ENCODE measurements at regions not wholly inside any gene's neighbourhood (a gene's known extent, or its start where the extent isn't known, plus 50 kb on each side); places are given as distances from the start of the nearest gene placed in this dataset.
"Not testable (repeated sequence)": the region's sequence is repeated elsewhere in the genome, so short reads cannot be mapped to it uniquely, and the experiment has no call there.

DNA sequence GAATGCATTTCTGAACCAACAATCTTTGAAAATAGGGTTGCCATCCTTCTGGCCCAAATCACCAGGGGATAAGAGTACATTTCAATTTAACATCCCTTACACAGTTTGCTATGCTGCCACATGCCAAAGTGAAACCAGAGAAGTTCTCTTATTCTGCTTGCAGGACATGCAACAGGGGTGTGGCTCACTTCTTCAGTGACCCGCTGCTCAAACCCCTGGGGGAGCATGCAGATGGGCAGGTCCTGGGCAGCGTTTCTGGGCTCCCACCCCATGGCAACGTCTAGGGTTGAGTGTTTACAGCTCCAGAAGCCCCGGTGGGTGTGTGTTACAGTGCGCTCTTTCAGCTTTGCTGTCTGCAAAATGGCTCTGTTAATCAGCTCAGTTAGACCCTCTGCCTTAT is 1306.3 kb upstream of the TMEM132C start:
- ATAC-seq = no peak
- intact Hi-C loops (cut with DNase I) = no loop called here
- no peak for DNase-seq

DNA sequence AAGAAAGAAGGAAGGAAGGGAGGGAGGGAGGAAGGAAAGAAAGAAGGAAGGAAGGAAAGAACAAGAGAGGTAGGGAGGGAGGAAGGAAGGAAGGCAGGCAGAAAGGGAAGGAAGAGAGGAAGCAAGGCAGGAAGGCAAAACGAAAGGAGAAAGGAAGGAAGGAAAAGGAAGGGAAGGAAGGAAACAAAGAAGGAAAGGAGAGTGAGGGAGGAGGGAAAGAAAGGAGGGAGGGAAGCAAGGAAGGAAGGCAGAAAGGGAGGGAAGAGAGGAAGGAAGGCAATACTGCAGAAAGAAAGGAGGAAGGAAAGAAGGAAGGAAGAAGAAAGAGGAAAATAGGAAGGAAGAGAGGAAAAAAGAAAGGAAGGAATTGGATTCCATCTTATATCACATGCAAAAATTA is 1303.1 kb upstream of the TMEM132C start:
- intact Hi-C loops (cut with DNase I) = no loop called here
- ATAC-seq (no peak), DNase-seq (no peak)

DNA sequence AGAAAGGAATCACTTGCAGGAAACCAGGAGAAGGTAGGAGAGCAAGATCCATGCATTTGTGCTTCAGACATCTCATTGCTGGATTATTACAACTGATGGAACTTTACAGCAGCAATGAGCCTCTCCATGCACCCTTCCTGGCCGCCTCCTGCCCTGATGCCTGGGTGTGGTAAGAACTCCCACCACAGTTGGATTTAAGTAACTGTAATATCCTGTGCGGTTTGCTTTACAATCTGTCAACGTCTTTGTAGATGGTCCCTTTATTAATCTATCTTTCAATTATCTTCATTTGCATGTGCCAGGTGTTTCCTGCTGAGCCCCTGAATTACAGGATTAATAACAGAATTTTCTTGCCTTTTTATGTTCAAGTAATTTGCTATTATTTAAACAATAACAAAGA is 1300.5 kb upstream of the TMEM132C start:
- no peak for DNase-seq
- ATAC-seq = no peak
- intact Hi-C loops (cut with DNase I) = no loop called here

DNA sequence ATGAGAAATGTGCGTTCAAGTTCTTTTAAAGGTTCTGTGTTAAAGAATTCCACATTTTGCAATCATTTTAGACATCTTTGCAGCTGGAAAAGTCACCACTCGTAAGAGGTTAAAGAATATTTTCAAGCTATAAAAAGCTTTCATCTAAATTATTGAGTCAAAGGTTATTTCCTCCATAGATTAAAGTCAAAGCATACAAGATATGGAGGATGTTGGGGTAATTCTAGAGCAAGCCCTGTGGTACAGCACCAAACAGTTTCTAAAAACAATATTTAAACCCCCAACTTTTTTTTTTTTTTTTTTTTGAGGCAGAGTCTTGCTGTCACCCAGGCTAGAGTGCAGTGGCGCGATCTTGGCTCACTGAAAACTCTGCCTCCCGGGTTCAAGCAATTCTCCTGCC is 1299.8 kb upstream of the TMEM132C start:
- ATAC-seq = no peak
- intact Hi-C loops (cut with DNase I) = no loop called here
- DNase-seq = no peak

DNA sequence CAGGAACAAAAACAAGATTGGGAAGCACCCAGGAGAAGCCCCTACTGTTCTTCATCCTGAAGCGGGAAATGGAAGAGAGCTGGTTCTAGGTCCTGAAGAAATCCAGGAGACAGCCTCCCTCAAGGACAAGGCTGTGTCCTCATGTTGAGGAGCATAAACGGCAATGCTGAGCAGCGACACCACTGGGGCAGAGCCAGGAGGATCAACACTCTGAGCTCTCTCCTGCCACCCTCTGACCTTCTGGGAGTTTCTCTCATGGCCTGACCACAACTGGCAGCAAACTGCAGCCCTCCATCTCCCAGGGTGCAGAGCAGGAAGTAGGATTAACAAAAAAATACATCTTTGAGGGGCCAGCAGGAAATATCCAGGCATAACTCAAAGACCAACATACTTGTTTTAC is 1292.2 kb upstream of the TMEM132C start:
- DNase-seq (no peak), ATAC-seq (no peak)
- intact Hi-C loops (cut with DNase I) = no loop called here

DNA sequence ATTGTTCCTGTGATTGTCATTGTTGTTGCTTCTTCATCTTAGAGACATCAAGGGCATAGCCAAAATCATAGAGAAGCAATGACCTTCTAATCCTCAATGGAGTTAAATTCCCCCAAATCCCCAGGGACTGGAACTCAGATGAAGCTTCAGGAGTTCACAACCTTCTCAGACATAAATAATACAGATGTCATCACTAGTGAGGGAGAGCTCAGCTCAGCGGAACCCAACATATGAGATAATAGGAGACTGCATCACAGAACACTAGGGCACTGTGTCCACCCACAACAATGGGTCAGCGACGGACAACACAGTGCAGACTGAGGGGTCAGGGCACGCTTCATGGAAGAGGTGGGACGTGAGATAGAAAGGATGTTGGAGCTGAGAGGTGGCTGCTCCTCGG is 1290.4 kb upstream of the TMEM132C start:
- no peak for DNase-seq
- ATAC-seq = no peak
- intact Hi-C loops (cut with DNase I) = no loop called here

DNA sequence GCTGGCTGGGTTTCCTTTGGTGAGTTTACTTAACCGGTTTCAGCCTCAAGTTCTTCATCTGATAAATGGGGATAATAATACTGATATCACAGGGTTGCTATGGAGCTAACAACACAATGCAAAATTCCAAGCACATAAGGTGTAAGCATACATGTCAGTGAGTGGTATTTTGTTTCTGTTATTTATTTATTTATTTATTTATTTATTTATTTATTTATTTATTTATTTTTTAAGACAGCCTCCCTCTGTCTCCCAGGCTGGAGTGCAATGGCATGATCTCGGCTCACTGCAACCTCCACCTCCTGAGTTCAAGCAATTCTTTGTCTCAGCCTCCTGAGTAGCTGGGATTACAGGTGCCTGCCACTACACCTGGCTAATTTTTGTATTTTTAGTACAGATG is 1287.4 kb upstream of the TMEM132C start:
- DNase-seq; ATAC-seq; intact Hi-C loops (cut with DNase I): not testable (repeated sequence)

DNA sequence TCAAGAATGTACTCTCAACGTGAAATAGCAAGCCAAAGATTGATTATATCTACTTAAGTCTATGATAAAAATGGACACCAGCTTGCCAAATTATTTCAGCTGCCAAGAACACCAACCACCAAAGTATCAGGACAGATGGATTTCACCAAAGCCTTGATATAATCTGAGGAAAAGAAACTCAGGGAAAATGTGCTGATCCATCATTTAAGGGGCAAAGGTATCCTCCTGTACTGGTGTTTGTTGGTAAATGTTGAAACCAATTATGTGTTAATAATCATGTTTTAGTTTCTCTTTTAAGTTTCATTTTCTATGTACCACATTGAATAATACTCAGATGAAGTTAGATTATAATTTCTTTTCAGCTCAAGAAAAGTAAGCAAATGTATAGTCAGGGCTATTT is 1284.3 kb upstream of the TMEM132C start:
- no peak for ATAC-seq
- intact Hi-C loops (cut with DNase I) = no loop called here
- DNase-seq = no peak

DNA sequence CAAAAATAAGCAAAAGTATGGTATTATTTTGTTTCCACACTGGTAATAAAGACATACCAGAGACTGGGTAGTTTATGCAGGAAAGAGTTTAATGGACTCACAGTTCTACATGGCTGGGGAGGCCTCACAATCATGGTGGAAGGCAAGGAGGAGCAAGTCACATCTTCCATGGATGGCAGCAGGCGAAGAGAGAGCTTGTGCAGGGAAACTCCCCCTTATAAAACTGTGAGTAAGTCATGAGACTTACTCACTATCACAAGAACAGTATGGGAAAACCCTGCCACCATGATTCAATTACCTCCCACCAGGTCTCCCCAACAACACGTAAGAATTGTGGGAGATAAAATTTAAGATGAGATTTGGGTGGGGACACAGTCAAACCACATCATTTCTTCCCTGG is 1283.2 kb upstream of the TMEM132C start:
- ATAC-seq; DNase-seq; intact Hi-C loops (cut with DNase I): not testable (repeated sequence)

DNA sequence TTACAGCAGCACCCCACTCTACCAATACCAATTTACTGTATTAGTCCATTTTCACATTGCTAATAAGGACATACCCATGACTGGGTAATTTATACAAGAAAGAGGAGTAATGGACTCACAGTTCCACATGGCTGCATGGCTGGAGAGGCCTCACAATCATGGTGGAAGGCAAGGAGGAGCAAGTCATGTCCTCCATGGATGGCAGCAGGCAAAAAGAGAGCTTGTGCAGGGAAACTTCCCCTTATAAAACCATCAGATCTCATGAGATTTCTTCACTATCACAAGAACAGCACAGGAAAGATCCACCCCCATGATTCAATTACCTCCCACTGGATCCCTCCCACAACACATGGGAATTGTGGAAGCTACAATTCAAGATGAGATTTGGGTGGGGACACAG is 1281.3 kb upstream of the TMEM132C start:
- intact Hi-C loops (cut with DNase I); DNase-seq; ATAC-seq: not testable (repeated sequence)

DNA sequence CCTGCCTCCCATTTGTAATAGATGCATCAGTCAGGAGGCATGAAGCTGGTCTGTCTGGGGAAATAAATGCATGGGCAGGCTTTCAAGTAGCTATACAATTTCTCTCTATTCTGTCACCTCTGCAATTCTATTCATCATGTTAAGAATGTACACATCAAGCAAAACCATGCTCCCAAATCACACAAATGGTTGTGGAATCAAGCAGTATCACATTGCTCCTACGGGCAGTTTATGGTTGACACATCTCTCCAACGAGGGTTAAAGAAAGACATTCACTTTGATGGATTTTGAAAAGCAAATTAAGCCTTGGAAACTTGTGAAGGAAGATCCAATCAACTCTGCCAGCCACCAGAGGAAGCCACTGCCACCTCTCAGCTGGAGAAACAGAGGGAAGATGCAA is 1277.4 kb upstream of the TMEM132C start:
- ATAC-seq (no peak), DNase-seq (no peak)
- intact Hi-C loops (cut with DNase I) = no loop called here

DNA sequence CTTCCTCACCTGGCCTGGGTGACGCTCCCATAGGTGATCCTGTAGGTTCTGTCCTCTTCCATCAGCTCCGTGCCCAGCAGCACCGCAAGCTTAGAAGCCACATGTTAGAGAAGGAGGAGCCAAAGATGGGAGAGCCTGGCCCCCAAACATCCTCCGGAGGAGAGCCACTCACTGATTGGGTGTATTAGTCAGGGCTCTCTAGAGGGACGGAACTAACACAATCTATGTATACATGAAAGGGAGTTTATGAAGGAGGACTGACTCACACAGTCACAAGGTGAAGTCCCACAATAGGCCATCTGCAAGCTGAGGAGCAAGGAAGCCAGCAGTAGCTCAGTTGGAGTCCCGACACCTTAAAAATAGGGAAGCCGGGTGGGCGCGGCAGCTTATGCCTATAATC is 1273.1 kb upstream of the TMEM132C start:
- DNase-seq (no peak), ATAC-seq (no peak)
- intact Hi-C loops (cut with DNase I) = no loop called here

DNA sequence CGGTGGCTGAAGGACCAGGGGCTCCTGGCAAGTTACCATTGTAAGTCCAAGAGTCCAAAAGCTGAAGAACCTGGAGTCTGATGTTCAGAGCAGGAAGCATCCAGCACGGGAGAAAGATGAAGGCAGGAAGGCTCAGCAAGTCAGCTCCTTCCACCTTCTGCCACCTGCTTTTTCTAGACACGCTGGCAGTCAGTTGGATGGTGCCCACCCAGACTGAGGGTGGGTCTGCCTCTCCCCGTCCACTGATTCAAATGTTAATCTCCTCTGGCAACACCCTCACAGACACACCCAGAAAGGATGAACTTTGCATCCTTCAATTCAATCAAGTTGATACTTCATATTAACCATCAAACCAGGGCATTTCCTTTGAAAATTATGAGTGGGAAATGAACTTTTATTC is 1272.4 kb upstream of the TMEM132C start:
- intact Hi-C loops (cut with DNase I) = no loop called here
- ATAC-seq (no peak), DNase-seq (no peak)

DNA sequence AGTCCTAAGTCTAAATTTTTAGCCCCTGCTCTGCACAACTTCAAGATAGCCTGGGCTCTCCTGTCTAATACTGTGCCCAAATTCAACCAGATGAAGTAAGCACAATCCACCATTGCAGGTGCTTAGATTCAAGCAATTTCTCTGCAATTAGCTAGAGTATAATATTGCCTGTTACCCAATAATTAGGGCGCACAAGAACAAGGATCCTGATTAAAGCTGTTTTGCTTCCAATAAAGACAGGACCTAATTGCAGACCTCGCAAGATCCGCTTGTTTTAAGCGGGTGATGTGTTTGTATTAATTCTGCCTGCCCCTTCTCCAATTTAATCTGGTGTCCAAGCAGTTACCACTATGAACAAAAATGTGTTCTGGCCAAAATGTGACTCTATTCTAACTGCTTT is 1268.9 kb upstream of the TMEM132C start:
- ATAC-seq (no peak), DNase-seq (no peak)
- intact Hi-C loops (cut with DNase I) = no loop called here

DNA sequence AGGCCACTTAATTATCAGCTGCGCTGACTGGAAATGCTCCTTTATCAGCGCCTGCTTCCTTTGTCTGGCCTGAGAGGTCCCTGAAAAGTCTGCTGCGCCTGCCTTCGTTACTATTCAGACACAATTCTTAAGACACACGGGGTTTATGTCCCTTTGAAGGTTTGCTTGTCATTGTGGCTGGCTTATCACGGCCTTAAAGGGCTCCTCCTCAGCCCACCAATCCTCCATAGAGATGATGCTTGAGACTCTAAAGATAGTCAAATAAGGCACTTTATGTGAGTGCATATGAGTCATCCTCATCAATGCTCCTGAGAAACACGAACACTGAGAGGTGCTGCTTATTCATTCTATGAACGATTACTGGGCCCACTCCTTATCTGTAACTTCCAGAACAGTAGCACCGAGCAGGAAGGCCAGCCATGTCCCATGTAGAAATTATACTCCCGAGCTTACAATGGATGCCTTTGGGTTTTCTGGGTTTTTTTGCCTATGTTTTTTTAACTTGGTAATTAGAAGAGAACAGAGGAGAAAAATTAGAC is 1268.2 kb upstream of the TMEM132C start:
- no peak for DNase-seq
- intact Hi-C loops (cut with DNase I) = no loop called here
- no peak for ATAC-seq

DNA sequence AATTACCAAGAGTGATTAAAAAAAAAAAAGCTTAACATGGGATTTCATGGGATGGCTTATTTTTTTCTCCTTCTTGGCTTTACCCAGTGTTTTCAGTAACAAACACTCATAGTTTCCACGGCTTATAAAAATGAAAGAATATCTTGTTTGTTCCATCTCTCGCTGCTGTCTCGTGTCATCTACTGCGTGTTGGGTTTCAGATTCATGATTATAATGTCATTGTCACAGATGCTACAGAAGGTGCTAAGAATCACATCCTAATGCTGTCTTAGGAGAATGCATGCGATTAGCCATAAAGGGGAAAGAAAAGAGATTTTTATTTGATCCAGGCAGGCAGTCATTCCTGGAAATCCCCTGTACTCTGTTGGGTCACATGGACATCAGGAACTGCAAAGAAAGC is 1267.6 kb upstream of the TMEM132C start:
- intact Hi-C loops (cut with DNase I) = no loop called here
- DNase-seq (no peak), ATAC-seq (no peak)

DNA sequence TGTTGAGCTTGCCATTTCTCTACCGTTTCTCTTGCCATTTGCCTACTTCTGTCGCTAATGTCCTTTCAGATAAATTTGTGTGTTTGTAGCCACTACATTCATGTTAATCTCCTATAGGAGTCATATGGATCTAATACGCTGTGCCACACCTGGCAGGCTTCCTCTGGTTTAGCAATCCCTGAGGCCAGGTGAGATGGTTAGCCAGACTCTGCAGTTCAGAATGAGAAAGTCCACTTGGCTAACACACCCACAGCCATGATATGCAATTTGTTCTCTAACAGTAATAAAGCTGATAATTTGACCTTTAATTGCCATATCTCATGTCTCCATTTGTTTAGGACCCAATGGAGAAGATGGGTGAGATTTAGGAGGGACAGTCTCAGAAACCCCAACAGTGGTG is 1261.6 kb upstream of the TMEM132C start:
- no peak for DNase-seq
- intact Hi-C loops (cut with DNase I) = no loop called here
- ATAC-seq = no peak

DNA sequence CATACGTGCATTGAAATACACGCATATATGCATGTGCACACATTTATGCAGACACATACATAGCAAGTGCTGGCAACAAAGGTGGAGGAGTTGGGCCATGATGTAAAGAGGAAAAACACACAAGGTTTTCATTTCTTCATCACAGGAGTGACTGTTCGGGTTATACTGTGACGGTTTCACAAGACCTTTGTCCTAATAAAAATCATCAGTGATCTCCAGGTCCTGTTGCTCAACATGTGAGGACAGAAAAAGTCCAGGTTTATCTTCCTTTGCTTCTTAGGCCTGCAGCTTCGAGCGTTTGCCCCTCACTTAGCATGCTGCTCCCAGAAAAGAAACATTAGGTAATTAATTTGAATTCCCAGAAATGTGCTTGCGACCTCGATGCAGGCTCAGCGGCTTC is 1260.0 kb upstream of the TMEM132C start:
- no peak for DNase-seq
- ATAC-seq = no peak
- intact Hi-C loops (cut with DNase I) = no loop called here

DNA sequence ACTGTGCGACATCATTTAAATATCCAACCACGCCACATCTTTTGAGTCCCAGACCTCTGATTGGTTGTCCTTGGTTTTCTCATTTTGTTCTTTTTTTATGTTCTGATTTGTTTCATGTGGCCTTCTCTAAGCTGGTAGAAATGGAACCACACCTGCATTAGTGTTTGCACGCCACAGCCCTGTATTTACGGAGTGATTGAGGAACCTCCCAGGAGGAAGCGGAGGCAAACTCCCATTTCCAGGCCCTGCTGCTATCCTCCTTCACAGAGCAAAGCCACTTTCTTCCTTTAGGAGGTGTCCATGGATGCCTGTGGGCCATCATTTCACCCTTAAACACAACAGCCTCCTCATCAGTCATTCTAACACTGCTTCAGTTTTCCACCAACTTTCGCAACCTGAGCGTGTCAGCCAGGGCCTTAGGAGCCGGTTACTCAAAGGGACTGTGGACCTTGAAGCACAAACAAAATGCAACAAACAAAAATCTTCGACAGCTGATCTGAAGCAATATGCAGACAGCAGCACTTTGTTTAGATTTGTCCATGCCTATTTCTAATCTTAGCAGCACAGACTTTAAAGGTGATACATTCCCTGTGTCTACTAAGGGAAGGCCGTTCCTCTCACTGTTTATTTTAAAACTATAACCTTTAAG is 1258.1 kb upstream of the TMEM132C start:
- no peak for DNase-seq
- intact Hi-C loops (cut with DNase I) = no loop called here
- ATAC-seq = no peak

DNA sequence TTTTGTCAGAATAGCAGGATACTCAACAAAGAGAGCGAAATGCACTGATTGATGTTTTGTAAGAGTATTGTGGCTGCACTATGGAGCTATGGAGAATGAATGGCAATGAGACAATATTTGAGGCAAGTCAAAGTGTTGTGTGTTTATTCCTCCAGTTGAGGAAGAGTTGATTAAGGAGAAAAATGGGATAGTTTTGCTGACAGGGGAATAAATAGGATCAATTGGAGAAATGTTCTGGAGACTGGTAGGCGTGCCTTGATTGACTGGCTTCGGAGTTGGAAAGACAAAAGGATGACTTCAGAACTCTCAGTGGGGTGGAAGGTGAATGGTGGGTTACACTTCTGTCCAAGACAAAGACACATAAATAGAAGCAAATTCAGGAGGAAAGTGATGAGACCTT is 1254.9 kb upstream of the TMEM132C start:
- DNase-seq (no peak), ATAC-seq (no peak)
- intact Hi-C loops (cut with DNase I) = no loop called here

DNA sequence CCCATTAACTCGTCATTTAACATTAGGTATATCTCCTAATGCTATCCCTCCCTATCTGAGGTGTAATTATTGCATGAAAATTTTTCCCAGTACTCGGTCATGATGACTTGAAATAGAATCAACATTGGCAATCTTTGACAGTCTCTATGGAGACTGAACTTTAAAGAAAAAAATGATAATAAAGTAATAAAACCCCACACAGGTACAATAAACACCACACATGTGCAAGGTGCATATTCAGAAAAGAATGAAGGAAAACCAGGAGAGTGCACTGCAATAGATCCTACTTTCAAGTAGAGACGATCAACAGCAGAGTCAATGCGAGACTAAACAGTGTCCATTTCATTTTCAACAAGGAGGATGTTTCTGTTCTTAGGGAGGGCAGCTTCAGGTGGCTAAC is 1253.8 kb upstream of the TMEM132C start:
- no peak for DNase-seq
- intact Hi-C loops (cut with DNase I) = no loop called here
- ATAC-seq = no peak

DNA sequence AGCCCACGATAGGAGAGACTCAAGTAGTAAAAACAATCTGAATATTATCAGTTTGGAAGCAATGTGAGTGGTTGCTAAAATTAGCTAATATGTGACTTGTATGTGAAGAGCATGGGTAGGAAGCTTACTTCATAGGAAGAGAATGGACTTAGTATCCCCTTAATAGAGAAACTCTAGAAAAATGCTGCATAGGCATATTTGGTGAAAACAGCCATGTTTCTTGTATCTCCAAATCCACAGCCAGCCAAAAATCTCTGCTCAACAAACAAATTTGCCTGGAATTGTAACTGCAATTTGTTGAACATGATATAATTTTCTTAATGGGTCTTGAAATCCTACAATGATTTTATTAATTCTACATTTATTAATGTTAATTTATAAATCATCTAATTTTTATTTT is 1252.9 kb upstream of the TMEM132C start:
- intact Hi-C loops (cut with DNase I) = no loop called here
- ATAC-seq (no peak), DNase-seq (no peak)
